ENCODE measurements at regions not wholly inside any gene's neighbourhood (a gene's known extent, or its start where the extent isn't known, plus 50 kb on each side); places are given as distances from the start of the nearest gene placed in this dataset.

GRCh38 chr2:58448065-58448507, 207.0 kb upstream of the FANCL start:
- H3K4me2 ChIP-seq (ENCODE audit: low read length): no peak overlapping the region
- no peaks in the 10 kb centered on the region for H3K9me3 ChIP-seq (ENCODE audit: low read length)
- H3K27ac ChIP-seq (ENCODE audit: low read depth, low read length, poor library complexity, severe bottlenecking): no peak overlapping the region
- TF ChIP-seq, protein P1, sequence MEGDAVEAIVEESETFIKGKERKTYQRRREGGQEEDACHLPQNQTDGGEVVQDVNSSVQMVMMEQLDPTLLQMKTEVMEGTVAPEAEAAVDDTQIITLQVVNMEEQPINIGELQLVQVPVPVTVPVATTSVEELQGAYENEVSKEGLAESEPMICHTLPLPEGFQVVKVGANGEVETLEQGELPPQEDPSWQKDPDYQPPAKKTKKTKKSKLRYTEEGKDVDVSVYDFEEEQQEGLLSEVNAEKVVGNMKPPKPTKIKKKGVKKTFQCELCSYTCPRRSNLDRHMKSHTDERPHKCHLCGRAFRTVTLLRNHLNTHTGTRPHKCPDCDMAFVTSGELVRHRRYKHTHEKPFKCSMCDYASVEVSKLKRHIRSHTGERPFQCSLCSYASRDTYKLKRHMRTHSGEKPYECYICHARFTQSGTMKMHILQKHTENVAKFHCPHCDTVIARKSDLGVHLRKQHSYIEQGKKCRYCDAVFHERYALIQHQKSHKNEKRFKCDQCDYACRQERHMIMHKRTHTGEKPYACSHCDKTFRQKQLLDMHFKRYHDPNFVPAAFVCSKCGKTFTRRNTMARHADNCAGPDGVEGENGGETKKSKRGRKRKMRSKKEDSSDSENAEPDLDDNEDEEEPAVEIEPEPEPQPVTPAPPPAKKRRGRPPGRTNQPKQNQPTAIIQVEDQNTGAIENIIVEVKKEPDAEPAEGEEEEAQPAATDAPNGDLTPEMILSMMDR (IDR thresholded peaks at IDR 0.05; ENCODE audit: low read length): peak; percentile 57
- no peak for TF ChIP-seq EZH2 (IDR thresholded peaks at IDR 0.05; ENCODE audit: borderline replicate concordance, low read length)
- no peaks in the 10 kb centered on the region for H3K27me3 ChIP-seq (ENCODE audit: insufficient read depth, low read length)
- no peaks in the 10 kb centered on the region for H4K20me1 ChIP-seq (ENCODE audit: insufficient read depth, low read length)
- no peaks in the 10 kb centered on the region for H3K9me2 ChIP-seq (ENCODE audit: low read depth, low read length)
- H3K4me1 ChIP-seq (ENCODE audit: insufficient read depth, low read length, severe bottlenecking): no peaks in the 10 kb centered on the region
- no peak overlapping the region for H3K9ac ChIP-seq (ENCODE audit: low read length)
- no peaks in the 10 kb centered on the region for H3K36me3 ChIP-seq (ENCODE audit: insufficient read depth, low read length)
- H2AFZ ChIP-seq (ENCODE audit: low read length): no peak overlapping the region
- no peaks in the 10 kb centered on the region for H3K79me2 ChIP-seq (ENCODE audit: insufficient read depth, low read length)
- H3K4me3 ChIP-seq (ENCODE audit: low read depth, low read length, poor library complexity, severe bottlenecking): no peak overlapping the region
- H3F3A ChIP-seq (ENCODE audit: insufficient read depth, low read length): no peaks in the 10 kb centered on the region

DNA sequence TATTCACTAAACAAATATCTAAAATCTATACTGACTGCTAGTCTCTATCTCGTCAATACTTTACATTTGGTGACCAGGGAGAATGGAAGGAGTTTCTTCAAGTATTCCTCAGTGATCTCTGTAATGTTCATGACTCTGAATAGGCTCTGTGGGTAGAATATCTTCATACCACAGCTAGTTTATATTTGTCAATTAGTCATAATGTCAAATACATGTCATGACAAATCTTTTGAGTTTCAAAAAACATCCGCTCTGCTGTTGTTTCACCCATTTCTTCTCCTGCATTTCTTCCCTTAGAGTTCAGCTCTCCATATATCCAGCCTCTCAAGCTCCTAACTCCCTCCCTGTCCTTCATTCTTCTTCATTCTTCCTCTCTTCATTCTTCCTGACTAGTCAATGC, 206.5 kb upstream of the FANCL start:
- no peaks in the 10 kb centered on the region for H3K9me2 ChIP-seq (ENCODE audit: low read depth, low read length)
- H3K27me3 ChIP-seq (ENCODE audit: insufficient read depth, low read length): no peaks in the 10 kb centered on the region
- no peaks in the 10 kb centered on the region for H3K36me3 ChIP-seq (ENCODE audit: insufficient read depth, low read length)
- H3K79me2 ChIP-seq (ENCODE audit: insufficient read depth, low read length): no peaks in the 10 kb centered on the region
- no peaks in the 10 kb centered on the region for H3K4me1 ChIP-seq (ENCODE audit: insufficient read depth, low read length, severe bottlenecking)
- TF ChIP-seq, protein P1 (IDR thresholded peaks at IDR 0.05; ENCODE audit: low read length): no peak
- no peak overlapping the region for H3K4me2 ChIP-seq (ENCODE audit: low read length)
- H3K27ac ChIP-seq (ENCODE audit: low read depth, low read length, poor library complexity, severe bottlenecking): no peak overlapping the region
- no peaks in the 10 kb centered on the region for H4K20me1 ChIP-seq (ENCODE audit: insufficient read depth, low read length)
- no peak overlapping the region for H3K9ac ChIP-seq (ENCODE audit: low read length)
- H2AFZ ChIP-seq (ENCODE audit: low read length): no peak overlapping the region
- H3F3A ChIP-seq (ENCODE audit: insufficient read depth, low read length): no peaks in the 10 kb centered on the region
- H3K4me3 ChIP-seq (ENCODE audit: low read depth, low read length, poor library complexity, severe bottlenecking): no peak overlapping the region
- no peaks in the 10 kb centered on the region for H3K9me3 ChIP-seq (ENCODE audit: low read length)

DNA sequence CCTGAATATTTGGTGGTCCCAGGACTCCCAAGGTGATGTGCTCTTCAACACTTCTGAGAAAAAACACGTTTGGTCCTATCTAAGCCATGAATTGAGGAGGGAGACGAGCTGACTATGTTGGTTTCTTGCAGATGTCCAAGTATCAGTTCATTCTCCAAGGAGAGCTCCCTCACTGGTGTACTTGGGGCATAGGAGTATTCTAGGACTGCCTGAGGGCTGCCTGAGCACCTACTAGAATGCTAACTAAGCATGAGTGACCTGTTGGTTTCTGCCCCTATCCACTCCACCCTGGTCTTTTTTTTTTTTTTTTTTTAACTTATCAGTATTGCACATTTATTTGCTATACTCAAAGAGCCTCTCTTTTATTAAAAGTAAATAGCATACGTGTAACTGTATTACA, 200.5 kb upstream of the FANCL start:
- no peaks in the 10 kb centered on the region for H3F3A ChIP-seq (ENCODE audit: insufficient read depth, low read length)

More for the DNA sequence above, 200.5 kb upstream of the FANCL start:
- H3K4me2 ChIP-seq (ENCODE audit: low read length): no peak overlapping the region
- no peaks in the 10 kb centered on the region for H3K27me3 ChIP-seq (ENCODE audit: insufficient read depth, low read length)
- no peak overlapping the region for H3K9ac ChIP-seq (ENCODE audit: low read length)
- H3K79me2 ChIP-seq (ENCODE audit: insufficient read depth, low read length): no peaks in the 10 kb centered on the region
- H3K9me2 ChIP-seq (ENCODE audit: low read depth, low read length): no peaks in the 10 kb centered on the region
- TF ChIP-seq EZH2 (IDR thresholded peaks at IDR 0.05; ENCODE audit: borderline replicate concordance, low read length): no peak
- TF ChIP-seq, protein P1 (IDR thresholded peaks at IDR 0.05; ENCODE audit: low read length): no peak
- H2AFZ ChIP-seq (ENCODE audit: low read length): no peak overlapping the region
- H3K27ac ChIP-seq (ENCODE audit: low read depth, low read length, poor library complexity, severe bottlenecking): no peak overlapping the region
- H3K4me1 ChIP-seq (ENCODE audit: insufficient read depth, low read length, severe bottlenecking): no peaks in the 10 kb centered on the region
- no peaks in the 10 kb centered on the region for H3K9me3 ChIP-seq (ENCODE audit: low read length)
- H3K4me3 ChIP-seq (ENCODE audit: low read depth, low read length, poor library complexity, severe bottlenecking): no peak overlapping the region
- no peaks in the 10 kb centered on the region for H4K20me1 ChIP-seq (ENCODE audit: insufficient read depth, low read length)
- no peaks in the 10 kb centered on the region for H3K36me3 ChIP-seq (ENCODE audit: insufficient read depth, low read length)

All from OCI-LY1 (cell line).